Stimulated activated naive CD8-positive, alpha-beta T cell treated with anti-CD3 and anti-CD28 coated beads, Interleukin-15, amount 100 ng/mL, for 72 hours (primary cell): ENCODE measurements at regions not wholly inside any gene's neighbourhood (a gene's known extent, or its start where the extent isn't known, plus 50 kb on each side); places are given as distances from the start of the nearest gene placed in this dataset.

Experiments
- ATAC-seq: fragments of 150-1000 bp; cut with Tn5 transposase; 2 replicates; pipeline ENCODE4 v1.10.0; 2021; ENCODE audit warnings: mild to moderate bottlenecking, moderate library complexity
- DNase-seq, 2 donors: peaks; one replicate each; pipeline ENCODE4 v3.0.0; 2021 to 2022
- H3K27ac Mint-ChIP-seq, 2 donors: one replicate each; pipeline ENCODE4 v1.8.0; 2022; ENCODE audit warnings: mild to moderate bottlenecking in 2 of 2, mixed read lengths in 2 of 2, moderate library complexity in 2 of 2
- H3K27me3 Mint-ChIP-seq: one replicate; pipeline ENCODE4 v1.8.0; 2022; ENCODE audit warnings: mixed read lengths
- H3K4me1 Mint-ChIP-seq: one replicate; pipeline ENCODE4 v1.8.0; 2022; ENCODE audit warnings: mild to moderate bottlenecking, mixed read lengths
- H3K4me3 Mint-ChIP-seq, 2 donors: one replicate each; pipeline ENCODE4 v1.8.0; 2022; ENCODE audit warnings: mild to moderate bottlenecking in 2 of 2, mixed read lengths in 2 of 2, moderate library complexity in 1 of 2
- H3K9me3 Mint-ChIP-seq, 2 donors: one replicate each; pipeline ENCODE4 v1.8.0; 2022; ENCODE audit warnings: mixed read lengths in 2 of 2

DNA sequence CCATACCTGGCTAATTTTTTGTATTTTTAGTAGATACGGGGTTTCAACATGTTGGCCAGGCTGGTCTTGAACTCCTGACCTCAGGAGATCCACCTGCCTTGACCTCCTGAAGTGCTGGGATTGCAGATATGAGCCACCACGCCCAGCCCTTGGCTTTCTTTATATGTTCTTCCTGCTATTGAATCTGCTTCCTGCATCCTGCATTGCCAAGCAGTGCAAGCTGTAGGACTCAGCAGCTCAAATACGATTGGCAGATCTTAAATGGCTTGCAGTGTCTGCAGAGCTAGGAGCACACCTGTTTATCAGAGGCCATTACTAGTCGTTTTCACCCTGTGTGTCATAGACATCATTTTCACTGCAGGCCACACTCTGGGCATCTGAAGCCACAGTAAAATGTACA lies 426.2 kb upstream of the PPP2R3A start:
- Mint-ChIP-seq H3K27me3 (no peaks in the 10 kb centered on the region), H3K4me3 (no peak overlapping the region), H3K4me1 (no peaks in the 10 kb centered on the region), H3K27ac (peak overlapping the region in 1 of 2 donors; percentile 48), H3K9me3 (peaks cover 0 to 17% of the 10 kb centered on the region in 2 donors)
- DNase-seq: no peak
- no peak for ATAC-seq

DNA sequence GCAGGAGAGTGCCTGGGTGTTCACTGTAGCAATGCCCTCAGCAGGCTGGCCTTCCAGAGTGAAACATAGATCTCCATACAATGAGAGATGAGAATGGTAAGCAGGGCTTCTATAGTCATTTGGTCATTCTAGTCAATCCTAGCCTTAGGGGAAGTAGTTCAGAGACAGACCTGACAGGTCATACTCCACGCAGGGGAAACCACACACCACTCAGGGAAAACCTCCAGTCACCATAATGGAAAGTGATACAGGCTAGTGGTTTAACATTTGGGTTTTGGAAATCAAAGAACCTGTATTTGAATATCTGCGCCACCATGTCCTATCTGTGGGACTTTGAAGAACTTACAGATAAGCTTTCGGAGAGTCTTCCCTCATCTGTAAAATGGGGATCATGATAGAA lies 425.7 kb upstream of the PPP2R3A start:
- no peaks in the 10 kb centered on the region for H3K27me3 Mint-ChIP-seq
- no peak for ATAC-seq
- H3K4me3 Mint-ChIP-seq: no peak overlapping the region
- DNase-seq: no peak
- peaks cover 0 to 17% of the 10 kb centered on the region in 2 donors for H3K9me3 Mint-ChIP-seq
- no peaks in the 10 kb centered on the region for H3K4me1 Mint-ChIP-seq
- H3K27ac Mint-ChIP-seq: no peak overlapping the region

DNA sequence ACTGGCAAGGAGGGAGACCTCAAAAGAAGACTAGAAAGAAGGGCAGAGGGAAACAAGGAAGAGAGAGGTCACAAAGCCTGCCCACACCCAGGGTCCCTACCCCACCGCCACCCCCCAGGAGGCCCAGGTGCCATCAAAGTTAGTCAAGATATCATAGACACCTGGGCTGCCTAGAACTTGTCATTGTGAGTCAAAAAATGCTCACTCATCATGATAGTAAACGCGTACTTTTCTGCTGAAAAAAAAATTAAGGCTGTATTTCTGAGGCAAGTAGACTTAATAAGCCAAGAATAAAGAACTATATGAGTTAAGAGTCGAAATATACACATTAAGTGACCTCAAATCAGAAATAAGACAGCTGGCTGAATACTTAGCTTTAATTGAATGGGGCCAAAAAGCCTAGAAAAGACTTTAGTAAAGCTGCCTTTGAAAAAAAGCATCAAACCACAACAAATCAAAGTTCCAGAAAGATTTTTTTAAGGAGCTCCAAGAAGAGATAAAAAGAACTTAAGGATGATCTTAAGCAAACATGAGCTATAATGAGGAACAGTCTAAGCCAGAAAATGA lies 415.5 kb upstream of the PPP2R3A start:
- Mint-ChIP-seq H3K27ac (no peak overlapping the region), H3K27me3 (no peaks in the 10 kb centered on the region), H3K4me3 (no peak overlapping the region), H3K9me3 (no peaks in the 10 kb centered on the region), H3K4me1 (no peaks in the 10 kb centered on the region)
- DNase-seq (no peak), ATAC-seq (no peak)

- no peak overlapping the region for H3K27ac Mint-ChIP-seq
- no peak overlapping the region for H3K4me3 Mint-ChIP-seq
- DNase-seq (no peak), ATAC-seq (no peak)
- H3K9me3 Mint-ChIP-seq: no peaks in the 10 kb centered on the region
- no peaks in the 10 kb centered on the region for H3K4me1 Mint-ChIP-seq
- no peaks in the 10 kb centered on the region for H3K27me3 Mint-ChIP-seq
Measured at GRCh38 chr3:135556174-135556573, 409.4 kb upstream of the PPP2R3A start.

DNA sequence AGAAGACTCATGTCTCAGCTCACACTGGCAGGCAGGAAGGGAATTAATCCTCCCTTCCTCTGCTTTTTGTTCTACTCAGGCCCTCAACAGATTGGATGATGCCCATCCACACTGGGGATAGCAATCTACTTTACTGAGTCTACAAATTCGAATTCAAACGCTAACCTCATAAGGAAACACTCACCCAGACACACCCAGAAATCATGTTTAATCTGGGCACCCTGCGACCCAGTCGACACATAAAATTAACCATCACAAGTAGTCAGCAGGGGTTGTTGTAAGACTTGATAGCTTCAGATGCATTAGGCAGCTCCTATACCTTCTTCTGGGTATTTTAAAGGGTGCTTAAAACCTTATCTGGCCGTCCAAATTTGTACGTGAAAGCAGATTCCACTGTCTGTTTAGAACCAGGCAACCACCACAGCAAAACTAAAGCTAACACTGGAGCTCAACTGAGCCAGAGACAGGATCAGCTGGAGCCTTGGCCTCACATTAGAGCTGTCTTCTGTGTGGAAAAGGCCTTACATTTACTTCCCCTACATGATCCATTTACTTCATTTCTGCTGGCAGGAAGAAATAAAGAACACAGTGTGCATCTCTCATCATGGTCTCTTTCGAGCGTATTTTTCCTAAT lies 407.3 kb upstream of the PPP2R3A start:
- H3K27ac Mint-ChIP-seq: no peak overlapping the region
- H3K27me3 Mint-ChIP-seq: no peaks in the 10 kb centered on the region
- no peaks in the 10 kb centered on the region for H3K9me3 Mint-ChIP-seq
- ATAC-seq (no peak), DNase-seq (no peak)
- H3K4me1 Mint-ChIP-seq: no peaks in the 10 kb centered on the region
- H3K4me3 Mint-ChIP-seq: no peak overlapping the region

GRCh38 chr3:135558906-135559305 lies 406.6 kb upstream of the PPP2R3A start:
- DNase-seq (no peak), ATAC-seq (no peak)
- H3K27ac Mint-ChIP-seq: no peak overlapping the region
- no peaks in the 10 kb centered on the region for H3K9me3 Mint-ChIP-seq
- no peaks in the 10 kb centered on the region for H3K4me1 Mint-ChIP-seq
- H3K27me3 Mint-ChIP-seq: no peaks in the 10 kb centered on the region
- no peak overlapping the region for H3K4me3 Mint-ChIP-seq

- Mint-ChIP-seq H3K4me3 (no peak overlapping the region), H3K4me1 (no peaks in the 10 kb centered on the region), H3K9me3 (no peaks in the 10 kb centered on the region), H3K27ac (no peak overlapping the region), H3K27me3 (no peaks in the 10 kb centered on the region)
- ATAC-seq: no peak
- DNase-seq: no peak
Measured at GRCh38 chr3:135559802-135560201, 405.7 kb upstream of the PPP2R3A start.

GRCh38 chr3:135560847-135561246 lies 404.7 kb upstream of the PPP2R3A start:
- no peaks in the 10 kb centered on the region for H3K4me1 Mint-ChIP-seq
- H3K4me3 Mint-ChIP-seq: no peak overlapping the region
- DNase-seq (no peak), ATAC-seq (no peak)
- H3K27ac Mint-ChIP-seq: no peak overlapping the region
- no peaks in the 10 kb centered on the region for H3K9me3 Mint-ChIP-seq
- no peaks in the 10 kb centered on the region for H3K27me3 Mint-ChIP-seq

- no peak for ATAC-seq
- H3K4me1 Mint-ChIP-seq: no peaks in the 10 kb centered on the region
Measured at GRCh38 chr3:135564696-135565095, 400.8 kb upstream of the PPP2R3A start.

DNA sequence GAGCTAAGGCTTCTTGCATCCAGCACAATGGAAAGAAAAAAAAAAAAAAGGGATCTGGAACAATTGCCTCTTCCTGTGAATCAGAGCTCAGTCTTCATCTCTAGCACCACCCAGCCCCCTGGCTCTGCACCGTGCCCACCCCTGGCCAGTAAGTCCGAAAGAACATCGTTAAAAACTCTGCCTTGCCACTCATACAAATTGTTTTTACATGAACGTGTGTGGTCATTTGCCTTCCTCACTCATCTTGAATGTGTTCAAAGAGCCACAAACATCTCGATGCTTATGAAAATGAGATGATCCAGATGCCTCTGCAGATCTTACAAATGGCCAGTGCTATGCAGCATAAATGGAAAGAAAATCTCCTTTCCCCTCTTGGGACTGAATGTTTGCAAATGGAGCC lies 400.0 kb upstream of the PPP2R3A start:
- H3K9me3 Mint-ChIP-seq: peaks cover 0 to 6% of the 10 kb centered on the region in 2 donors
- no peak overlapping the region for H3K27ac Mint-ChIP-seq
- no peaks in the 10 kb centered on the region for H3K27me3 Mint-ChIP-seq
- ATAC-seq (no peak), DNase-seq (no peak)
- no peaks in the 10 kb centered on the region for H3K4me1 Mint-ChIP-seq
- no peak overlapping the region for H3K4me3 Mint-ChIP-seq

More at GRCh38 chr3:135564696-135565095, 400.8 kb upstream of the PPP2R3A start:
- Mint-ChIP-seq H3K9me3 (peaks cover 0 to 6% of the 10 kb centered on the region in 2 donors), H3K27ac (no peak overlapping the region), H3K27me3 (no peaks in the 10 kb centered on the region), H3K4me3 (no peak overlapping the region)
- no peak for DNase-seq

DNA sequence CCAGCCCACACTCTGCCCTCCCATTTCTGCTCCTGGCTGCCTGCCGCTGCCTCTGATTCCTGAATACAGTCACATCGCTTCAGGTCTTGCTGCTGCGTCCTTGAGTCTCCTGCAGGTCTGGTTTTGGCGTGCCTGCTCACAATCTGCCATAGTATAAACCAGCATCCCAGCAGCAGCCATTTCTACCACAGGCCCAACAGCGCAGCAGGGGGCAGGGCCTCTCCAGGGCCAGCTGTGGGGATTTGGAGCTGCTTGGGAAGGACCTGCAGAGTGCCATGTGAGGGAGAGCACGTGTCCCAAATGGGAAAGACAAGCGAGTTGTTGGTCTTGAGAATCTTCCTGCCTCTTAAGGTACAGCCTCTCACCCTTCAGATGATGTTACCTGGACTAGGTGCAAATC lies 398.3 kb upstream of the PPP2R3A start:
- Mint-ChIP-seq H3K4me3 (no peak overlapping the region), H3K27ac (no peak overlapping the region), H3K9me3 (peaks cover 0 to 6% of the 10 kb centered on the region in 2 donors), H3K4me1 (no peaks in the 10 kb centered on the region), H3K27me3 (no peaks in the 10 kb centered on the region)
- no peak for DNase-seq
- ATAC-seq: no peak

DNA sequence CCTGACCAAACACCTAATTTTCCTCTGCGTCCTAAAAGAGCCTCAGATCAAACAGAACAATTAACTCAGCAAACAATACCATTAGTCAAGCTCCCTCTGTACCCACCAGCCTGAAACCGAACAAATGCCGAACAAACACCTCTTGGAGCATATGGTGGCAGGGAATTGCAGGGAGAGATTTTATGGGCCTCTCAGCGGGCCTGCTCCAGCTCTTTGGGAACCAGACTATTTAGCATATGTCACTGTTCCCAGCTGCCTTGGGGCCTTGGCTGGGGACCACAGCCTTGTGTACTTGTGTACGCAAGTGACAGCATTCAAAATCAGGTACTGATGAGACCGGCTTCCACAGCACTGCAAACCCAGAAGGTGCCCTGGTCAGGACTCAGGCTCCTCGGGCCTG lies 388.8 kb upstream of the PPP2R3A start:
- DNase-seq: no peak
- Mint-ChIP-seq H3K27ac (no peak overlapping the region), H3K4me3 (no peak overlapping the region), H3K9me3 (no peaks in the 10 kb centered on the region), H3K4me1 (no peaks in the 10 kb centered on the region), H3K27me3 (no peaks in the 10 kb centered on the region)
- ATAC-seq: no peak

DNA sequence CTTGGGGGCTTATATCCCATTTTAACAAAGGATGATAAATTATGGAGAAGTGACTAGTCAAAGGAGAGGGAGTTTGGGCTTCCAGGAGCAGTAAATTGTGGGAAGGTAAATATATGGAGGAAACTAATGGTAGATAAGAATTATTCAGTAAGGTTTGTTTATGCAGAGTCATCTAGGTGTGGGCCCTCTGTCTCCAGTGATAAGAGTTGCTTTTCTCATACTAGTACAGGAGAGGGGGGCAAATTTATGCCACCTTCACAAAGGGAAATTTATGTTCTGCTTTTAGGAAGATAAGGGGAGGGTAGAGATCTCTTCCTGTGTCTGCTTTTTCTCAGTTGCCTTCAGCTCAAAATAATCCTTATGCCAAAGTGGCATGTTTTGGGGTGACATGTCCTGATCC lies 383.7 kb upstream of the PPP2R3A start:
- DNase-seq (no peak), ATAC-seq (no peak)
- Mint-ChIP-seq H3K27ac (peak overlapping the region in 1 of 2 donors; percentile 83), H3K4me3 (no peak overlapping the region), H3K27me3 (no peaks in the 10 kb centered on the region), H3K9me3 (peaks cover 0 to 7% of the 10 kb centered on the region in 2 donors), H3K4me1 (no peaks in the 10 kb centered on the region)

GRCh38 chr3:135582800-135583199 lies 382.7 kb upstream of the PPP2R3A start:
- Mint-ChIP-seq H3K4me1 (no peaks in the 10 kb centered on the region), H3K9me3 (peaks cover 0 to 7% of the 10 kb centered on the region in 2 donors), H3K27me3 (no peaks in the 10 kb centered on the region), H3K27ac (no peak overlapping the region), H3K4me3 (no peak overlapping the region)
- no peak for DNase-seq
- ATAC-seq: no peak

DNA sequence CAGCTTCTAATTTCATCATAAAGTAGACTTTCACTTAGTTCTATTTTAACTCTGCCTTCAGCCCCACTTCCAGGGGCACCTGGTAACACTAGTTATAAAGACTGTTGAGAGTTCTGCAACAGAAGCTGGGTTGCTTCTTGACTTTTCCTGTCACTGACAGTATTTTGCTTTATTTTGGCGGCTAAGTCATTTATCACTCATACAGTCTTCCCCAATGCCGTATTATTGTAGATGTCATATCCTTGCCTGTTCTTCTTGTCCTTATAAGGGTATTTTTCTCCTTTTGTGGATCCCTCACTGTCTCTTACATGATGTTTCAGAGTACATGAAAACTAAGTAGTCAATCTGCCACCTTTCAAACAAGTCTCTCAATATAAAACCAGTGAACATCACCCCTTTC lies 369.0 kb upstream of the PPP2R3A start:
- H3K4me1 Mint-ChIP-seq: no peaks in the 10 kb centered on the region

DNA sequence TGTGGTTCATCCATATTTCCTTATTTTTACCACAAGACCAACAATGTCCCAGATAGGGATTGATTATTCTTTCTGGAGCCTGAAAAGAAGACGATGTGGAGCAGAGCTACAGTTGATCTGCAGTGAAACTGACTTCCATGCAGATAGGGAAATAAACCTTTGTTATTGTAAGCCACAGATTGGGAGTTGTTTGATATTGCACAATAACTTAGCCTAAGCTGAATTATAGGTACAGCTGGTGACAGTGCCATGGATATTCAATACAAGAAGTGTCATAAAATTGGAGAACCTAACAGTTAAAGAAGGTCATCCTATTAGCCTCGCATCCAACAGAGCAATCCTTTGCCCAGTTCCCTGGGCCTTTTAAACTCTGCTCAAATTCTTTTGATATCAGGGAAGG lies 367.7 kb upstream of the PPP2R3A start:
- Mint-ChIP-seq H3K4me3 (no peak overlapping the region), H3K27ac (no peak overlapping the region), H3K4me1 (no peaks in the 10 kb centered on the region), H3K9me3 (peaks cover 6 to 7% of the 10 kb centered on the region in 2 donors), H3K27me3 (no peaks in the 10 kb centered on the region)
- ATAC-seq (no peak), DNase-seq (no peak)

More for the DNA sequence above, 369.0 kb upstream of the PPP2R3A start:
- Mint-ChIP-seq H3K27me3 (no peaks in the 10 kb centered on the region), H3K27ac (no peak overlapping the region), H3K4me3 (no peak overlapping the region), H3K9me3 (peaks cover 6 to 20% of the 10 kb centered on the region in 2 donors)
- ATAC-seq (no peak), DNase-seq (no peak)

DNA sequence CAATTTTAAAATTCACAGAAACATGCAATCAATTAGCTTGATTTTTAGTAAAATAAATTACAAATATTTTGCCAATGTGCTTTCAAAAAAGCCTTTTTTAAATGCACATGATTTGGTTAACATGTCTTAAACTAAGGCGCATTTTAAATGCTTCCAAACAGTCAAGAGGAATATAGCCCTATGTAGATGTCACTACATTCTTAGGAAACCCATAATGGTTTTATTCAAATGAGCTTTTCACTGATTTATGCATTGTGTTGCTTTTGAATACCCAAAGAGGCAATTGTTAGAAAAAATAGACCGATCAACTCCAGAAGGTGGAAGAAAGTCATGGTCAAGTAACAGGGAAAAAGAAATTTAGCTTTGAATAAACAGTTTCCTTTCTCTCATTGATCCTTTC lies 366.9 kb upstream of the PPP2R3A start:
- ATAC-seq (no peak), DNase-seq (no peak)
- no peaks in the 10 kb centered on the region for H3K27me3 Mint-ChIP-seq
- no peak overlapping the region for H3K4me3 Mint-ChIP-seq
- H3K27ac Mint-ChIP-seq: no peak overlapping the region
- H3K4me1 Mint-ChIP-seq: no peaks in the 10 kb centered on the region
- peaks cover 0 to 6% of the 10 kb centered on the region in 2 donors for H3K9me3 Mint-ChIP-seq
